Renal cortical epithelial cell (primary cell): ENCODE measurements at regions not wholly inside any gene's neighbourhood (a gene's known extent, or its start where the extent isn't known, plus 50 kb on each side); places are given as distances from the start of the nearest gene placed in this dataset.

Experiments
- DNase-seq: peaks from one replicate; pipeline ENCODE4 v3.0.0-alpha.2; 2011; ENCODE audit warnings: low read depth

DNA sequence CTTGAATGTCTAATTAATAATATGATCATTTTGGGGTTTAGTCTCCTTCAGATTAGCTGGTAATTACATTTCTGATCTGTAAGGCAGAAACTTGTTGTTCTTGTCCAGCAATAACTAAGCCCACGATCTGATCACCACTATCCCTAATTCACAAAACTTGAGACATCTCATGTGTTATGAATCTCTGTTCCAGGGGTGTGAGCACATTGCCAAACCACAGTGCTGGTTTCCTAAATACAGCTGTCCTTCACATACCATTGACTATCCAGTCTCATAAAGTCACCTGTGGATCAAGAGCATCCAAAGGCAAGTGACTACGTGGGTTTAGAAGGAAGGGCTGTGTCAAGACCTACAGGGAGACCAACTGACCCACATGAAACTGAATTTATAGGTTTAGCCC, 134.1 kb upstream of the PRLR start:
- no peak for DNase-seq

DNA sequence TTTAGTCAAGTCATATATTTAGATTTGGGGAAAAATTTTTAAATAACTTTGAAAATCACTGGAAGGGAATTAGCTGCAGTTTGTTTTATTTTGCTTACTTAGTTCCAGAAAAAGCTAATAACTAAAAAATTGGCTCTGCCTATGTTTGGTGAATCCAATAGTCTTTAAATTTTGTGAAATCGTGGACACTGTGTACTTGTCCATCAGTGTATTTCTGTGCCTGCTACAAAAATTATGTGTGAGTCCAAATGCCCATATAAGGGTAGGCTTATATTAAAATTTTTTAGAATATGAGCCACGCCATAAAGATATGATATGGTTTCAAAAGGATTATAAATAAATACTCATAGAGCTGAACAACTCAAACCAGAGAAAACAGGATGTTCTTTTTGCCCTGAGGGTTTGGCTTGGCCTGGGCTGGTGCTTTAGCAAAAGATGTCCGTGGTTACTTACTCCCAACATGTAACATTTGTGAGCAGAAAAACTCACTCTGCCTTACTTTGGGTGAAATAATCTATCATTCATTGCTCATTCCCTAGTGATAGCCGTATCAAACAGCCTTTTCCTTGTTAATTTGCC, 133.2 kb upstream of the PRLR start:
- no peak for DNase-seq

- no peak for DNase-seq
Measured at GRCh38 chr5:35362772-35363171, 132.5 kb upstream of the PRLR start.

DNA sequence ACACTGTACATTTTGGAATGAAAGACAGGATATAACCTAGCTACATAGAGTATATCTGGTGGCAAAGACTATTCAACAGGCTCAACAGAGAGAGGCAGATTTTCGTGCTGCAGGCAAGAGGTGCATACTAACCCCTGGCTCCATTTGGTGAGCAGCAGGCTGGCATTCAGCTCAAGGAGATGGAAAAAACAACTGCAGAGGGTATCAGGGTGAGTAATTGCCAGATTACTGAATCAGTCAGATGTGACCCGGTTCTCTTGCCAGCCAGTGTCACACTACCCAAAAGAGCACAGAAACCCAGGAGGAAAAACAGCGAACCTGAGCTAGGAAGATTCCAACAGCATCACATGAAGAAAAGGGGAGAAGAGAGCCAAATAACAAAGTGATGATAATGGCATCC, 130.4 kb upstream of the PRLR start:
- no peak for DNase-seq

DNA sequence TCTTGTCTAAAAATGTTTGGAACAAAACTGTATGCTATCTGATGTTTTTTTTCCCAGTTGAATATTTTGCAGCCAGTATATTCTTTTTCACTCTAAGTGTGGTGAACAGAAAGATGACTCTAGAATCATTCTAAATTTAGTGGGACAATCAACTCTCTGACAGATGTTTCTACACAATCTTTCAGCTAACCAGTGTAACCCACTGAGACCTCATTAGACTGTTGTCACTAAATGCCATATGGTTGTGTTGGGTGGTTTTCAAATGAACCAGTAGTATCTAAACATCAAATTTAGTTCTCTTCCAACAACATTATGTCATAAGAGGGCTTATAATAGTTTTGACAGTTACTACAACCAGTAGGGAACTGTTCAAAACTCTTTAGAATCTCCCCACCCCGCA, 129.6 kb upstream of the PRLR start:
- DNase-seq = no peak

- DNase-seq = no peak
Measured at GRCh38 chr5:35357973-35358372, 127.7 kb upstream of the PRLR start.

GRCh38 chr5:35356725-35357124, 126.4 kb upstream of the PRLR start:
- DNase-seq = no peak

- DNase-seq = no peak
Measured at GRCh38 chr5:35354751-35355150, 124.5 kb upstream of the PRLR start.

- DNase-seq = peak; percentile 20
Measured at GRCh38 chr5:35345222-35345621, 114.9 kb upstream of the PRLR start.

- DNase-seq = no peak
Measured at GRCh38 chr5:35342664-35343063, 112.4 kb upstream of the PRLR start.

GRCh38 chr5:35341189-35341588, 110.9 kb upstream of the PRLR start:
- no peak for DNase-seq

DNA sequence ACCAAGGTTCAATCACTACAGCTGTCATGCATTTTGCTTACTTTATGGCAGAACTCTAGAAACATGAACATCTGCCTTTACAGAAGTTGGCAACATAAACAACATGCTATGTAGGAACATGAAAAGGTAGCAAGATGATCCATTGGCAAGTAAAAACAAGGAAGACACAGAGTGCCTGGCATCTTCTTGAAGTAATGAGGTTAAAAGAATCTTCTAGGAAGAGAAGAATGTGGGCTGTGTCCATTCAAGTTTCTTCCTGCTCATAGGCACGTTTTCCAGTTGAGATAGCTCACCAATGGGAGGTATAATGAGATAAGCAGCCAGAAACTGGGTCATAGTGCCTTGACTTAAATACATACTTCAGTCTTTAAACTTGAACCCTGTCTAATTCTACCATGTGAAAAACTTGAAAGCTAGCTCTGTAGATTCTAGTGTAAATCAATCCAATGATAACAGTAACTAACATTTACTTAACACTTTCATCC, 109.4 kb upstream of the PRLR start:
- DNase-seq = no peak

DNA sequence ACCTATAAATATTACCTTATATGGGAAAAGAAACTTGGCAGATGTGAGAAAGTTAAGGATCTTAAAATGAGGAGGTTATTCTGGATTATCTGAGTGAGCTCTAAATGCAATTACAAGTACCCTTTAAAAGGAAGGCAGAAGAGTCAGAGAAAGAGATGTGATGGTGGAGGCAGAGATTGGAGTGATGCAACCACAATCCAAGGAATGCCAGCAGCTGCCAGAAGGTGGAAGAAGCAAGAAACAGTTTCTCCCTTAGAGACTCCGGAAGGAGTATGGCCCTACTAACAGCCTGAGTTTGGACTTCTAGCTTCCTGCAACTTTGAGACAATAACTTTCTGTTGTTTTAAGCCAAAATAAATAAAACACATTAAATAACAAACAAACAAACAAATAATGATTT, 108.7 kb upstream of the PRLR start:
- no peak for DNase-seq

GRCh38 chr5:35338157-35338453, 107.8 kb upstream of the PRLR start:
- DNase-seq = no peak

- no peak for DNase-seq
Measured at GRCh38 chr5:35337340-35338156, 107.3 kb upstream of the PRLR start.

DNA sequence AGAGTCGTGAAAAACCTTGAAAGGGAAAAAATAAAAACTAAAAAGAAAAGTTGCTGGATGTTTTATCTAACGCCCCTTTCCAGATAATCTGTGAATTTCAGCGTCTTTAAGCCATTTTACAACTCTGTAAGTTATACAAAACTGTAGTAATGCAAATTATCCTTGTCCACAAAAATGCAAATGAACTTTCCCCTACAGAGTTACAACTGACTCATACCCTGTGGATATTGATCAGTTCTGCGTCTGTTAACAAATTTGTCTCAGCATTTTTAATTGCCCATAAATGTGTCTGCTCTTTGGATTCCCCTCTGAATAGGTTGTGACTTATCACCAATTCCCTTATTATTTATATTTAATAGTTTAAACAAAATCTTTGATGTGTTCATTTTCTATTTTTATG, 105.9 kb upstream of the PRLR start:
- no peak for DNase-seq

GRCh38 chr5:35335752-35336151, 105.5 kb upstream of the PRLR start:
- DNase-seq = no peak

DNA sequence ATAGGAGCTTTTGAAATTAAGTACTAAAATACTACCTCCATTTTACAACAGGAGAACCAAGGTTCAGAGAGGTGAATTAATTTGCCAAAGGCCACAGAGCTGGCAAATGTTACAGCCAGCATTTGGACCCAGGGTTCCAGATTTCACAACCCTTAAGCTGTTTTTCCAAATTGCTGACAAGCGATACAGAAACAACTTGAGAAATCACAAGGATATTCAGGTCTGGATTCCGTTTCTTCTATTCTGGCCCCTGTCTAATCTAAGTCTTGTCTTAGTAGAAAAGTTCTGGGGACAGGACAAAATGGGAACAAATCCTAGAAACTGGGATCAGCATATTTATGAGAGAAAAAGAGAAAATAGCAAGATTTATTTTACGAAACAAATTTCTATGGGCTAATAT, 103.1 kb upstream of the PRLR start:
- no peak for DNase-seq

GRCh38 chr5:35331956-35332950, 102.0 kb upstream of the PRLR start:
- DNase-seq = no peak

DNA sequence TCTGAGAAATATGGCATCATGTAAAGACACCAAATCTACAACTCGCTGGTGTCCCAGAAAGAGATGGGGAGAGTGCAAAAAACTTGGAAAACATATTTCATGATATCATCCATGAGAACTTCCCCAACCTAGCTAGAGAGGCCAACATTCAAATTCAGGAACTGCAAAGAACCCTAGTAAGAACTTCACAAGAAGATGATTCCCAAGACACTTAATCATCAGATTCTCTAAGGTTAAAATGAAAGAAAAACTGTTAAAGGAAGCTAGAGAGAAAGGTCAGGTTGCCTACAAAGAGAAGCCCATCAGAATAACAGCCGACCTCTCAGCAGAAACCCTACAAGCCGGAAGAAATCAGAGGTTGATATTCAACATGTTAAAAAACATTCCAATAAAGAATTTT, 95.5 kb upstream of the PRLR start:
- DNase-seq = no peak

DNA sequence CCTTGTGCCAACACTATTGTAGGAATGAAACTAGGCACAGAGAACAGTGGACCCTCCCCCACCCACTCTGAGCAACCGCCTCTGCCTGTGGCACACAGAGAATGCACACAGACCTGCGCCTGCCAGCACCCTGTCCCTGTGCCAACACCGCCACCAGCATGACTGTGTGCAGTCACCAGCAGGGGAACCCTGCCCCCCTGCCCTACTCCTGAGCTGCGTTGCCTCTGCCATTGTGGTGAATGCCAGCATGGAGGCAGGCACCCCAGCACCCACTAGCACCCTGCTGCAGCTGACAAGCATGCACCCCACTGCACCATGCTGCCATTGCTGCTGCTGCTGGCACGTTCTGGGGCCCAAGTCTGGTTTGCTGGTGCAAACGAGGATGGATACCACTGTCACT, 94.4 kb upstream of the PRLR start:
- no peak for DNase-seq

GRCh38 chr5:35324201-35324600, 93.9 kb upstream of the PRLR start:
- no peak for DNase-seq

GRCh38 chr5:35320029-35320428, 89.7 kb upstream of the PRLR start:
- DNase-seq = no peak
